ENCODE measurements at regions not wholly inside any gene's neighbourhood (a gene's known extent, or its start where the extent isn't known, plus 50 kb on each side); places are given as distances from the start of the nearest gene placed in this dataset.

DNA sequence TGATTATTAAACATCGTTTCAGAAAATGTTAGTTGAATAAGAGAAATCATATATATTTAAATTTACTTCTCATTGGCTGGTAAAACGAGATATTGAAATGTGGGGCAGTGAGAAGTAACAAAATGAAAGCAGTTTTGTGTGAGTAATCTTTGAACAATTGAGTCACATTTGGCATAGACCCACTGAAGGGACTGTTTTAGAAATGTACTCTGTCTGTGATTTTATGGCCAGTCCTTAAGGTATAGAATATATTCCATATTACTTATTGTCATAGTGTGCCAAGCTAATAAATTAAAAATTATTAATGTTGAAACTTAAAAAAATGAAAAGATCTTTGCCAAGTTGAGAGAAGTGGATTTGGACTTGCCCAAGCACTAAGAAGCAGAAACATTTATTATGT is 222.4 kb upstream of the COL3A1 start:
- TF ChIP-seq CTCF (IDR thresholded peaks at IDR 0.05) (no peak), POLR2AphosphoS5 (IDR thresholded peaks at IDR 0.05) (no peak), POLR2A (IDR thresholded peaks at IDR 0.05) (no peak)

Data from prostate gland (tissue), 2 donors.